GM19395 (cell line): ENCODE measurements at regions not wholly inside any gene's neighbourhood (a gene's known extent, or its start where the extent isn't known, plus 50 kb on each side); places are given as distances from the start of the nearest gene placed in this dataset.
"Not testable (repeated sequence)": the region's sequence is repeated elsewhere in the genome, so short reads cannot be mapped to it uniquely, and the experiment has no call there.

Experiments
- ATAC-seq: cut with Tn5 transposase; IDR thresholded peaks from one replicate; pipeline ENCODE4 v1.9.1; 2021; ENCODE audit warnings: mild to moderate bottlenecking, moderate library complexity; ENCODE audit not compliant: unreplicated experiment

DNA sequence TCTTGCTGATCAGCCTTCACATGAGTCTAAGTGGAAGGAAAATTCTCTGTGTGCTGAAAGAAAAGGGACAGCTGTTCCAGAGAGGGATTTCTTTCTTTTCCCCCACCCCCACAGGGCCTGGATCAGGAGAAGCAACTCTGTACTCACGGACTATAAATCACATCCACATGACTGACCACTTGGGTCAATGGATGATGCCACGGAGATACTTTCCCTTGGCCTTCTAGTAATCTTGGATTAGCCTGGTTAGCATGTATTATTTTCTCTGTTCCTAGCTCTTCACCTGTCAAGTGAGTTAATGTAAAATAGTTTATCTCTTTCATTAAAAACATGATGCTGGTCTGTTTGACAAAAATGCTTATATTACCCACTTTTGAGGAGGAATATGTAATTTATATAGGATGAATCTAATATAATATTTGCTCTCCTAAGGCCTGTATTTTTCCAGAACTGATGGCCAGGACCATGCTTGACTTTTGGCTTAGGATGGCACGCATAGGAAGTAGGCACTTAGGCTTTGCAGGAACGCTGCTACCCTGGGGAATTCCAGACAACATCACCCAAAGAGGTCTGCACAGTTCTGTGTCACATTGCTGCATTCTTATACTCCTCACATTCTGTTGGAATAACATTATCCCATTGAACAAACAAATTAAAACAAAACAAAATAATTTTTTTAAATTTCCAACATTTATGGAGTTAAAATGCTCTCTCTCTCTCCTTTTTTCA lies 892.1 kb downstream of the TLE1 start:
- ATAC-seq = no peak

DNA sequence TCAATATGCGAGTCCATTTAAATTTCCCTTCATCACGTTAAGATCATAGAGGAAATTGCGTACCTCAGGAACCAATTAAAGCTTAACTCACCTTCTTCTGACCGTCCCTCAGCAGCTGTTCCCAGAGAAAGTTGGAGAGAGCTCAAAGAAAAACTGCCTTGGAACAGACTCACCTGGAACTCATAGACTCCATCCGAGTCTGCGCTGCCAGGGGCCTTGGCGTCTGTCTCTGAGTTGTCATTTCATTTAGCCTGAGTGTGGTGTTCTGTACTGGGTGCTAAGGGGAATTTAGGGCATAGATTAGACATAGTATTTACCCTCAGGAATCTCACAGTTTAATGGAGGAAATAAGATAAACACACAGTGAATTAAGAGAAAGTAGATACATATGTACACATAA lies 892.7 kb downstream of the TLE1 start:
- no peak for ATAC-seq

DNA sequence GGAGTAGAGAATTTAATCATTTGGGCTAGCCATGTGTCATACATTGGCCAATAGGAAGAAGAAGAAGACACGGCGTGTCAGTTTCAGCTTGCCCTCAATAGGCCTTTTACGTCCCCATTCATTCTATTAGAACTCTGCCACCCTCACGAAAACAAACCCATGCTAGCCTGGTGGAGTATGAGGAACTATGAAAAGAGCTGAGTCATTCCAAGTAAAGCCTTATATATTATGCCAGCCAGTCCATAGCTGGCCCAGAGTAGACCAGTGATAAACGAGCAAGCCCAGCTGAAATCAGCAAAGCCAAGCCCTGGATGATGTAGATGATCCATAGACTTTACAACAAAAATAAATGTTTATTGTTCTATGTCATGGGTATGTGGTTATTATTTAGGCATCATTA lies 895.1 kb downstream of the TLE1 start:
- ATAC-seq = no peak

DNA sequence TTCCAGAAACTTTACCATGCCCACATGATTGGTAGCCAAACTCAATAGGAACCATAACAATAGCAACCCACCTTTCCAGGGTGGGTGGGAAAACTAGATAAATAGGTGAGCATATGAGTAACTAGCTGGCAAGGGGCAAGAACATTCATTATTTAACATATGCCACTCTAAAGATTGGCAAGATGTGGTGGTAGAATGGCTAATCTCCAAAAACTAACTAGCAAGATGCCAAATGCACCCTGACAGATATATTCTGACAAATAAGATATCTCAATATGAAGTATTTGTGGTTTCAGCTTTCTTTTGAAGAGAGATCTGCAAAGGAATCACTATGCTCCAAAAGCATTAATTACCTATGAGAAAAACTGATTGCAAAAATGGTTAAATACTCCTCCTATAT lies 895.6 kb downstream of the TLE1 start:
- ATAC-seq = no peak

DNA sequence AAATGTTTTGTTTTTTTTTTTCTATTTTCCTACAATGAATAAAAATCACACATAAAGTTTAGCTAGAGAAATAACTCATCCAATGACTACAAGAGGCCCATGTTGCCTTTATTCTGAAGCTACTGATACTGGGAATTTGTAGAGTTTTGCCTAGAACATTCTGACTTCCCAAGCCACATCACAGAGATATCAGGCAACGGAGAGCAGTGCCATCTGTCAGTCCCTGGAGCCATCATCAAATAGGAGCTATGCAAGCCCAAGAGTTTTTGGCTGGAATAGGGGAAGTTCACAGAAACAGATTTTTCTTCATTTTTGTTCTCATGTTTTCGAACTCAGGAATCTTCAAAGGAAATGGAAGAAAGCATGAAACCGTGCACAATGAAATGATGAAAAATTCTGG lies 896.6 kb downstream of the TLE1 start:
- ATAC-seq = no peak

DNA sequence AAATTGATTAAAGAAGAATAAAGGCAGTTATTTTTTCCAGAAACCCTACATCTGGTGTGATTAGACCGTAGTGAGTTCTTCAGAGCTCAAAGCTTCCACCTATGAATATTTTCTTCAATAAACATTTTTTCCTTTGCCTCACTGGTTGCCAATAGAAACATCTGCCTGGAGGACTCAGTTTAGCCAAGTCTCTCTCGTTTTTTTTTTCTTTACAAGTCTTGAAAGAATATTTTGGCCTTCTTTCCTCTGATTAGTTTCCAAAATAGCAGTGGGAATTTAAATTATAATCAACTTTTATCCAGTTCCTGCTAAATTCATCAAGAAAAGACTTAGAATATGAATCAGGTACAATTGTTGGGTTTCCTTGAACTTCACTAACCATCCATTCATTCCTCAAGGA lies 897.5 kb downstream of the TLE1 start:
- no peak for ATAC-seq

DNA sequence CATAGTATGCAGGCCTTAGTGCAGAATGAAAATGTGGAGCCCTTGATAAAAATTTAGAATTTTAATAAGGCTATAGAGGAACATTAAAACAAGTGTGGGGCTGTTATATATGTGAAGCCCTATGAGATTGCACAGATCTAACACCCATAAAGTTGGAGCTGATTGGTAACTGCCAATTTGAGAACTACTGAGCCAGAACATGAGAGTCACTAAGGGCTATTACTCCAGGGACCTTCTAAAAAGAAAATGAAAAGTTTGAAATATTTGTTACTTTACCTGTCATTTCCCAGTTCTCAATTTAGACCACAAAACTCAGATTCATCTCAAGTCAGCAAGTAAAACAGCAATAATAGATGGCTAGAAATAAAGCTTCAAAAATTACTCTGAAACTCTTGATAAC lies 898.6 kb downstream of the TLE1 start:
- ATAC-seq = no peak

DNA sequence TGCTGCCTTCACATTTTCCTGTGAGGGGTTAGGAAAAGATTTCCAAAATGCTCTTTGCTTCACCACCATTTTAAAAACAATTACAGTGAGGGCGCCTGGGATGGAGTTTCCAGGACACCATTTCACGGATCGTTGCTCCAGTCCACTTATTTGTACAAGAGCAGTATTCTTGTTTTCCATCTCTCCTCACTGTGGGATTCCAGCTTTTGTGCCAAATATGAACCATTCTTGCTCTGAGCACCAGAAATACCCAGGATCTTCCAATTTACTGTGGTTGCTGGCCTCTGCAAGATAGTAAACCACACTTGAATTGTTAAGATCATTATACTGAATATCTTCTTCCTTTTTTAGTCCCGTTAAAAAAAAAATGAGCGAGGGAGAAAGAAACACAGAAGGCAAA lies 899.5 kb downstream of the TLE1 start:
- no peak for ATAC-seq

DNA sequence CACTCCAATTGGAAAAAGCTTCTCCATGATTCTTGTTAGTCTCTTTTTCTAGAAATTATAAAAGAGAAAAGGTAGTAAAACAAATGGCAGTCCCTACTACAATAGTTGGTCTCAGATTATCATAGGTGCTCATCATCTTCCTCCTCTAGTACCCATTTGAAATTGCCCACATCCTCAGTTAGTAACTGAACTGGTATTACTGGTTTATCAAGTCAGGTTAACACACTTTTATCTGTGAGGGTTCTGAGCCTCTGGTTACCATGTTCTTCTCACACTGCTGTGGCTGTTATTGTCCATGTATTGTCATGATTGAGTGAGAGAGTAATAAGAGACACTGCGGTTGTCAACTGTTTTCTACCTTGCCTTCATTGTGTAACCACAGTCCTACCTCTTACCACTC lies 901.7 kb downstream of the TLE1 start:
- ATAC-seq = no peak

DNA sequence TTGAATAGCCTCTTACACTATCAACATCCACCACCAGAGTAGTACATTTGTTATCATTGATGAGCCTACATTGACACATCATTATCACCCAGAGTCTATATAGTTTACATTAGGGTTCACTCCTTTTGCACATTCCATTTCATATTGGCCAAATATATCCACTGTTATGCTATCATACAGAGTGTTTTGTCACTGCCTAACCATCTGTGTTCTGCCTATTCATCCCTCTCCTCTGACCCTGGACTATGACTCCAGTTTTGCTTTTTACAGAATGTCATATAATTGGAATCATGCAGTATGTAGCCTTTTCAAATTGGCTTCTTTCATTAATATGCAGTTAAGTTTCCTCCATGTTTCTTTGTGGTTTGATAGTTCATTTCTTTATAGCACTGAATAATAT lies 904.7 kb downstream of the TLE1 start:
- ATAC-seq = no peak

DNA sequence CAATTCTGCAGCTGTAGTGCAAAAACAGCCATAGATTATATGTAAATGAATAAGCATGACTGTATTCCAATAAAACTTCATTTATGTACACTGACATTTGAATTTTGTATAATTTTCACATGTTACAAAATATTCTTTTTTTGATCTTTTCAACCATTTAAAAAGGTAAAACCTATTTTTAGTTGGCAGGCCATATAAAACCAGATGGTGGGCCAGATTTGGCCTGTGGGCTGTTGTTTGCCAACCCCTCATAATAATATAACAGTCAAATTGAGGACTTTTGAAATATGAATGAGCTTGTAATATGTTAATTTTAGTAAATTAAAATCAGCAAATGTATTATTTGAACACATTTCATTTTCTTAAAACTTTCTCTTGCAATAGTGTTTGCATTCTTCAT lies 913.4 kb downstream of the TLE1 start:
- no peak for ATAC-seq

DNA sequence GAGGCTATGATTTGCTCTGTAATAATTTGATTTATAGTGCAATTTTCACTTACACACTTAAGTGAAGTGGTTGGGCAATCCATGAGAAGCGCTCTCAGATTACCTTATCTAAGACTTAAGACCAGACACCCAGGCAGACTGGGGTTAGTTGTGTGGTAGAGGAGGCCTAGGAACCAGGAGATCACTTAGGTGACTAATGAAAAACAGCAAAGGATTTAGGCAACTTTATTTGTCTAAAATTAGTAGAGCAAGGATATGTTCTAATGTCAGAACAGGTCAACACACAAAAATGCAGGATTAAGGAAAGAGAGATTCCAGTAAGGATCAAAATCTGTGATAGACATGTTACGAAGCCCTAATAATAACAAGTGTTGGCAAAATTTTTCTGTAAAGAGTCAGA lies 913.8 kb downstream of the TLE1 start:
- ATAC-seq = no peak

DNA sequence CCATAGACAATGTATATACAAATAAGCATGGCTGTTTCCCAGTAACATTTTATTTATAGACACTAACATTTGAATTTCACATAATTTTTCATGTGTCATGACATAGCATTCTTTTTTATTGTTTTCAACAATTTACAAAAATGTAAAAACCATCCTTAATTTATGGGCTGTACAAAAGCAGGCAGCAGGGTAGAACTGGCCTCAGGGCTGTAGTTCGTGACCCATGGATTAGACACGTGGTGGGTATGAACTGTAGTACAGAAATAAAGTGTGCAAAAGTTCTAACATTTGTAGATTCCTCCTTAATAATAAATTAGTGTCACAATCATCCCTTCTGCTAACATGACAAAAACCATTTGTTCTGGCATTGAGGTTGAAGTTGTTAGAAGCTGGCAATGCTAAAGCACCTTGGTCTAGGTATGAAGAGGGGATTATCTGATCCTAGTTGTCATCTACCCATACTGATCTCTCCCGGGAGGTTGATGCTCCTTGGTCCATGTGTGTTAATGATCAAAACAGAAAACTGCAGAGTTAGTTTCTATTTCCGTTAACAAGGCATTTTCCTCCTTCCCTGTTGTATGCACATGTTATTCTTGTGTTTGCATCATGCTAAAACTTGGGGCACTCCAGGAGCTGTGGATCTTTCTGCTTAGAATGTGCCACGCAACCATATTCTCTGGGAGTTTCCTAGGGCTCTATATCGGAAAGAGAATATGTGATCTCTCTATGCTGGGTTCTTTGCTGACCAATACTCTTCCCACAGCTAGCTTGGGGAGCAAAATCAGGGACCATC lies 917.6 kb downstream of the TLE1 start:
- no peak for ATAC-seq

DNA sequence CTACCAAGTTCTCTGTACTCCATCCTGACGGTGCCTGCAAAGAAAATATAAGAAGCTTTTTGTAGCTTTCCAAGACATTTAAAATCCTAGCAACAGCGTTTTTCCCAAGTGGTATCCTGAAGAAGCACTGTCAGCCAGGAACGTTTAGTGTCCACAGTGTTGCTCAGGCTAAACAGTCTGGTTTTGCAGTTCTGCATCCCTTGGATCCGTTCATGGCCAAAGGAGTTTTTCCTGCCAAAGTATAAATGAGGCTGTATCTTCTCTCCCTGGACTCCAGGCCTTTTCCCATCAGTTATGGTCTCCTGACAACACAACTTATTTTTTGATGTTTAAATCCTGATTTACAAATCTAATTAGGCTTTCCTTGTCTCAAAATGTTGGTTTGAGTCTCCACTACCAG lies 925.8 kb downstream of the TLE1 start:
- ATAC-seq = no peak

DNA sequence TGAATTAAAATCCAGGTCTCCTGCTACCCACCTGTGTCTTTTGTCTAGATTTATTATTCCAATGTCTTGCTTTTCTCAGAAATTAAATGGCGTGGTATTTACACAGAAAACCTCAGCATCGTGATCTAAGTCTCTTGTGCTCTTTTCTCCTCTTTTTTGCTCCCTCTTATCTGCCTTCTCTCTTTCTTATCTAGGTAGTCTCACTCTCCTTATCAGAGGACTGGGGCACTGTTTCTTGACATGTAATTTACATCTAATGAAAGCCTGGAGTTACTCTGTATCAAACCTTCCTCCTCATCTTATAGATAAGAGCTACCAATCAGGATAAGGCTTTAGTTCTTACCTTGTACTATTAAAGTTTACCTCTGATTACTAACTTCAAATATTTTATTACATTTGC lies 933.8 kb downstream of the TLE1 start:
- ATAC-seq = no peak

DNA sequence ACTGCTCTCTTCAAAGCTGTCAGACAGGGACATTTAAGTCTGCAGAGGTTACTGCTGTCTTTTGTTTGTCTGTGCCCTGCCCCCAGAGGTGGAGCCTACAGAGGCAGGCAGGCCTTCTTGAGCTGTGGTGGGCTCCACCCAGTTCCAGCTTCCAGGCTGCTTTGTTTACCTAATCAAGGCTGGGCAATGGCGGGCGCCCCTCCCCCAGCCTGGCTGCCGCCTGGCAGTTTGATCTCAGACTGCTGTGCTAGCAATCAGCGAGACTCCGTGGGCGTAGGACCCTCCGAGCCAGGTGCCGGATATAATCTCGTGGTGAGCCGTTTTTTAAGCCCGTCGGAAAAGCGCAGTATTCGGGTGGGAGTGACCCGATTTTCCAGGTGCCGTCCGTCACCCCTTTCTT lies 942.3 kb downstream of the TLE1 start:
- ATAC-seq = not testable (repeated sequence)

DNA sequence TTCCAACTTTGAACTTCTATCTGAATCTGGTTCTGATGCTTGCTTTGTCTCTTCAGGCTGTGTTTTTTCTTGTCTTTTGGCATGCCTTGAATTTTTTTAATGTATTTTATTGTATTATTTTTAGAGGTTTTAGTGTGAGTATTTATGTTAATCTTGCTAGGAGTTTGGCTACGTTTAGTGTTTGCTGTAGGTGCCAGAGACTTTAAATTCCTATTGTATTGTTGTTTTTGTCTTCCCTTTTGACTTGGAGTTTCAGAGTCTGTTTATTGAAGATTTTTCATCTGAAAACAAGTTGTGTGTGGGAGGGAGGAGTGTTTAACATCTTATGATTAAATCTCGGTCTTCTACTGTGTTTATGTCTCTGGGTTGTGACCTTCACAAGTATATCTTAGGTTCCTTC lies 956.8 kb downstream of the TLE1 start:
- no peak for ATAC-seq

DNA sequence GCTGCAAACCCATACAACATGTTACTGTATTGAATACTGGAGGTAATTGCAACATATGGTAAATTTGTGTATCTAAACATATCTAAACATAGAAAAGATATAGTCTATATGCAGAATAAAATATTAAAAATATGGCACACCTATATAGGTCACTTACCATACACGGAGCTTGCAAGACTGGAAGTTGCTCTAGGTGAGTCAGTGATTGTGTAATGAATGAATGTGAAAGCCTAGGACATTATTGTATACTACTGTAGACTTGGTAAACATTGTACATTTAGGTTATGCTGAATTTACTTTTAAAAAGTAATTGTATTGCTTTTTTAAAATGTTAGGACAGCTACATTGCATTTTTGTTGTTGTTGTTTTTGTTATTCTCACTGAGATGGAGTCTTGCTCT lies 968.8 kb downstream of the TLE1 start:
- no peak for ATAC-seq

DNA sequence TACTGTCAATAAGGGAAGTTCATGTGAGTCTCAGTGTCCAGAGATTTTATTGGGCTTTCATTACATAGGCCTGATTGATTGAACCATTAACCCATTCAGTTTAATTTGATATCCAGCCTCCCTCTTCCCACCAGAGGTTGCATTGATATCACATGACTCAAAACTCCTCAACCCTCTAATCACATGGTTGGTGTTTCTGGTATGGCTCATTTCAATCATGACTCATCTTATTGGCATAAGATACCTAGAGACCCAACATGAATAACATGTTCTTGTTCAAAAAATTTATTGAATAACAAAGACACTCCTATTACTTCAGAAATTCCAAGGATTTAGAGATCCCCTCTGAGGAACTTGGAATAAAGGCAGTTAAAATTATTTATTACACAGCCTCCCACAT lies 982.2 kb downstream of the TLE1 start:
- no peak for ATAC-seq

DNA sequence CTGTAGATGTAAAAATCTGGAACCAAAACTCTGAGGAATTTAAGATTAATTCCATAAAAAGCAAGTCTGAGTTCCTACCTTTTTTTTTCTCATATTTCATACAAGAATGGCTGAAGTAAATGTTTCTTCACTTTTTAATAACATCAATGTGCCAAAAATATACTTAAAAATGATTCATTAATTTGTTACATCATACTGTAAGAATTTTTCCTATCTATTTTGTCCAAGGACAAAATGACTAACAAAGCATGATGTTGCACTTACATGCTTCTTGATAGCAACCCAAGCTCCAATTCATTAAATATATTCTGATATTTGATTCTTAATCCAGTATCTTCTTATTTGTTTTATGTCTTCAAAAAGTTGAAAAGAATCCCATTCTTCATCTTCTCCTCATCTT lies 988.3 kb downstream of the TLE1 start:
- ATAC-seq = no peak

DNA sequence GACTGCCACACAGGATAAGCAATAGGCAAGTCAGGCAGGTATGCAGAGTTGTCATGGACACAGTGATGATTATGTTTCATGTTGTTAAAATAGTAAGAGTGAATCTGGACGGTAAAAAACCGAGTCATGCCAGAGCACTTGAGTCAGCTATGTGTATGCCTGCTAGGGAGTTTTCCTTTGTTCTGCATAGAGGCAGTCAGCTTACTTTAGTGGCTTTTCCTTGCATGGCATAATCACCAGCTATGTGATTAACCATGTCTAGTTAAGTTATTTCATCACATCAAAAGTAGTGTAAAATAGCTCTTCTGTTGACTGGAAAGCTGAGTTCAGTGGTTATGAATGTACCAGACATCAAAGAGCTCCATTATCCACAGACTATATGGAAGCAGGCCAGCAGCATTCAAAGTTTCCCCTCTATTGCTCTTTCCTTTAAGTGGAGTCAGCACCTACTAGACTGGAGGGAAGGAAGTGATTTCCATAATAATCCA lies 989.8 kb downstream of the TLE1 start:
- ATAC-seq = no peak

DNA sequence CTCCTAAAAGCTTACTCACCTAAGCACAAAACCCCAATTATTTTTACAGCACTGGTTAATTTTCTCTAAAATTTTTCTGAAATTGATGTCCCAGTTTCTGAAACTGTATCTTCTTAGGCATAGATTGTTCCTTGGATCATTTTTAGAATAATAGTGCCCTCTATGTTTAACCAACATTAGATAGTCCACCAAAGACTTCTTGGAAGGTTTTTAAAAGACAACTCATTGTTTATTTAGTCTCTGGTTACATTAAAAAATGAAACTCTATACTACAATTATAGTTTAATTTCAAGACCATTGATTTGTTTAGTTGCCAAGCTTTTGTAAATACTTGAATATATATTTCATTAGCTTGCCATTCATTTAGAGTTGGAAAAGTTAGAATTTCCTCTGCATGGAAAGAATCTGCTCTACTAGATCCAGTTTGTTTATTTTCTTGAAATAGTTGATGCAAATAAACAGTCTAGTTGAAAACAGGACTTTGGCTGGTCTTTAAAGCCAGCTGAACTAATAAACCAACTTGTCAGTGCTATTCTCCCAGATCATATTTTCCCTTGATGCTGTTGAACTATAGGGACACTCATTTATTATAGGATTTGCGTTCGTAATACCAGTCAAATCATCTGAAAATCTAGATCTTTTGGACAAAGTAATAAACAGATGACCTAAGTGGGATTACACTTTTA lies 990.5 kb downstream of the TLE1 start:
- ATAC-seq = no peak
